NCI-H748 (cell line): ENCODE measurements at regions not wholly inside any gene's neighbourhood (a gene's known extent, or its start where the extent isn't known, plus 50 kb on each side); places are given as distances from the start of the nearest gene placed in this dataset.
"Not testable (repeated sequence)": the region's sequence is repeated elsewhere in the genome, so short reads cannot be mapped to it uniquely, and the experiment has no call there.

Experiments
- DNase-seq: peaks from one replicate; lab custom pipeline; 2025; ENCODE audit not compliant: unreplicated experiment; lab: John Stamatoyannopoulos, UW

- DNase-seq: no peak
These were observed 820.5 kb downstream of the MCTP2 start for GRCh38 chr15:95051861-95052260.

GRCh38 chr15:95059346-95059905 is 828.1 kb downstream of the MCTP2 start:
- no peak for DNase-seq

- DNase-seq: no peak
These were observed 837.5 kb downstream of the MCTP2 start for GRCh38 chr15:95068701-95069521.

- DNase-seq: no peak
These were observed 844.7 kb downstream of the MCTP2 start for GRCh38 chr15:95075792-95076677.

GRCh38 chr15:95076678-95076990 is 845.3 kb downstream of the MCTP2 start:
- DNase-seq: no peak

GRCh38 chr15:95078003-95078402 is 846.6 kb downstream of the MCTP2 start:
- no peak for DNase-seq

GRCh38 chr15:95080228-95080627 is 848.9 kb downstream of the MCTP2 start:
- not testable (repeated sequence) for DNase-seq

- no peak for DNase-seq
These were observed 853.7 kb downstream of the MCTP2 start for GRCh38 chr15:95085056-95085455.

- no peak for DNase-seq
These were observed 855.3 kb downstream of the MCTP2 start for GRCh38 chr15:95086531-95087252.

- no peak for DNase-seq
These were observed 855.9 kb downstream of the MCTP2 start for GRCh38 chr15:95087253-95087609.

GRCh38 chr15:95091444-95091843 is 860.1 kb downstream of the MCTP2 start:
- no peak for DNase-seq

- DNase-seq: no peak
These were observed 863.9 kb downstream of the MCTP2 start for GRCh38 chr15:95095250-95095649.

- no peak for DNase-seq
These were observed 865.3 kb downstream of the MCTP2 start for GRCh38 chr15:95096651-95097050.

- DNase-seq: no peak
These were observed 866.0 kb downstream of the MCTP2 start for GRCh38 chr15:95097361-95097760.

GRCh38 chr15:95105229-95105628 is 873.9 kb downstream of the MCTP2 start:
- no peak for DNase-seq

- no peak for DNase-seq
These were observed 875.4 kb downstream of the MCTP2 start for GRCh38 chr15:95106801-95107200.

- DNase-seq: no peak
These were observed 877.3 kb downstream of the MCTP2 start for GRCh38 chr15:95108673-95109072.

GRCh38 chr15:95111969-95112368 is 880.6 kb downstream of the MCTP2 start:
- no peak for DNase-seq

GRCh38 chr15:95113041-95113440 is 881.7 kb downstream of the MCTP2 start:
- no peak for DNase-seq

- DNase-seq: no peak
These were observed 887.8 kb downstream of the MCTP2 start for GRCh38 chr15:95119041-95119610.

- no peak for DNase-seq
These were observed 889.2 kb downstream of the MCTP2 start for GRCh38 chr15:95120595-95120994.
